Tibial nerve (tissue), 4 donors: ENCODE measurements at regions not wholly inside any gene's neighbourhood (a gene's known extent, or its start where the extent isn't known, plus 50 kb on each side); places are given as distances from the start of the nearest gene placed in this dataset.

ENCODE experiments used
- DNase-seq, 2 donors: peaks; one replicate each; pipeline ENCODE4 v3.0.0-alpha.2; 2019; ENCODE audit warnings: low spot score in 2 of 2
- H3K27ac ChIP-seq, 4 donors: fragments of 200-600 bp; sonication (generic) in 3 of 4; one replicate each; pipeline ENCODE4 v1.5.1; 2017 to 2019; ENCODE audit warnings: mild to moderate bottlenecking in 1 of 4
- H3K27me3 ChIP-seq, 2 donors: fragments of 200-600 bp; sonication (generic) in 1 of 2; one replicate each; pipeline versions ENCODE4 v1.5.1 to v1.6.0; 2017 to 2019
- H3K36me3 ChIP-seq, 3 donors: fragments of 200-600 bp; sonication (generic); one replicate each; pipeline ENCODE4 v1.5.1; 2018 to 2019
- H3K4me1 ChIP-seq, 4 donors: fragments of 200-600 bp; sonication (generic) in 3 of 4; one replicate each; pipeline ENCODE4 v1.5.1; 2017 to 2019
- H3K4me3 ChIP-seq, 4 donors: fragments of 200-600 bp; sonication (generic) in 3 of 4; one replicate each; pipeline ENCODE4 v1.5.1; 2017 to 2019; ENCODE audit warnings: mild to moderate bottlenecking in 1 of 4, moderate library complexity in 1 of 4
- H3K9me3 ChIP-seq, 4 donors: fragments of 200-600 bp; sonication (generic) in 3 of 4; one replicate each; pipeline ENCODE4 v1.5.1; 2017 to 2019
- EP300 ChIP-seq, 2 donors: sonication (generic); formaldehyde crosslinking; IDR thresholded peaks; one replicate each; pipeline ENCODE4 v1.6.1; 2017; ENCODE audit warnings: antibody characterized with exemption in 2 of 2, mild to moderate bottlenecking in 1 of 2
- POLR2A ChIP-seq, 2 donors: fragments of 450-650 bp; IDR thresholded peaks; one replicate each; pipeline ENCODE4 v1.6.1; 2017; ENCODE audit warnings: antibody characterized with exemption in 2 of 2, mild to moderate bottlenecking in 2 of 2, moderate library complexity in 2 of 2
- WGBS, 2 donors: methylation state at CpG; one replicate each; pipeline ENCODE4 v1.1.5; 2018; 5-methylcytosine and 5-hydroxymethylcytosine counted together
- TF ChIP-seq, protein P1 (sequence below), 5 experiments: fragments of 200-600 bp in 3 of 5; fragments of 450-650 bp in 2 of 5; sonication (generic) in 3 of 5; IDR thresholded peaks; one replicate each; pipeline ENCODE4 v1.5.1; 2016 to 2019; ENCODE audit warnings: antibody characterized with exemption in 5 of 5, mild to moderate bottlenecking in 3 of 5, moderate library complexity in 2 of 5

DNA sequence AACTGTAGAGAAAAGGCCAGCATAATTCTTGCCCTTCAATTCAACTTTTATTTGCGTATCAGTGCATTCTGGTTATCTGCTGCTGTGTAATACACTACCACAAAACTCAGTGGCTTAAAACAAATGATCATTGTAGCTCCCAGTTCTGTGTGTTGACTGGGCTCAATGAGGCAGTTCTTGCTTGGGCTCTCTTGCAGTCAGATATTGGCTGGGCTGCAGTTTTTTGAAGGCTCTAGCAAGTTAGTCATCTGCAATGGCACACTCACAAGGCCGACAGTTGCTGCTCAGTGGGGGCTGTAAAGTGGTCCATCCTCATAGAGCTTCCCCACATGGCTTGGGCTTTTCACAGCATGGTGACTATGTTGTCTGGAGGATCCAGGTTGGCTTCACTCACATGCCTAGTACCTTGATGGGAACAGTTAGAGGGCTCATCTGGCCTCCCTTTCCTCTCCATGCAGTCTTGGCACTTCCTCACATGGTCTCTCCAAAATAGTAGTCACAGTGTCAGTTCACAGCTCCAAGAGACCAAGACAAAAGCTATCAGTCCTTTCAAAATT lies 110.6 kb upstream of the TNP1 start:
- Histone ChIP-seq H3K27ac (peak overlapping the region in 1 of 4 donors; percentile 2), H3K4me3 (no peak overlapping the region), H3K4me1 (peaks cover 0 to 21% (median 0%) of the 10 kb centered on the region in 4 donors), H3K9me3 (no peaks in the 10 kb centered on the region), H3K27me3 (no peaks in the 10 kb centered on the region), H3K36me3 (no peaks in the 10 kb centered on the region)
- TF ChIP-seq, protein P1, sequence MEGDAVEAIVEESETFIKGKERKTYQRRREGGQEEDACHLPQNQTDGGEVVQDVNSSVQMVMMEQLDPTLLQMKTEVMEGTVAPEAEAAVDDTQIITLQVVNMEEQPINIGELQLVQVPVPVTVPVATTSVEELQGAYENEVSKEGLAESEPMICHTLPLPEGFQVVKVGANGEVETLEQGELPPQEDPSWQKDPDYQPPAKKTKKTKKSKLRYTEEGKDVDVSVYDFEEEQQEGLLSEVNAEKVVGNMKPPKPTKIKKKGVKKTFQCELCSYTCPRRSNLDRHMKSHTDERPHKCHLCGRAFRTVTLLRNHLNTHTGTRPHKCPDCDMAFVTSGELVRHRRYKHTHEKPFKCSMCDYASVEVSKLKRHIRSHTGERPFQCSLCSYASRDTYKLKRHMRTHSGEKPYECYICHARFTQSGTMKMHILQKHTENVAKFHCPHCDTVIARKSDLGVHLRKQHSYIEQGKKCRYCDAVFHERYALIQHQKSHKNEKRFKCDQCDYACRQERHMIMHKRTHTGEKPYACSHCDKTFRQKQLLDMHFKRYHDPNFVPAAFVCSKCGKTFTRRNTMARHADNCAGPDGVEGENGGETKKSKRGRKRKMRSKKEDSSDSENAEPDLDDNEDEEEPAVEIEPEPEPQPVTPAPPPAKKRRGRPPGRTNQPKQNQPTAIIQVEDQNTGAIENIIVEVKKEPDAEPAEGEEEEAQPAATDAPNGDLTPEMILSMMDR (IDR thresholded peaks at IDR 0.05), result no peak
- no peak for TF ChIP-seq EP300 (IDR thresholded peaks at IDR 0.05)
- TF ChIP-seq POLR2A (IDR thresholded peaks at IDR 0.05), result no peak
- no peak for DNase-seq
- 37 to 63% methylated on average over 2 of the region's 2 CpGs for WGBS, 2 donors

DNA sequence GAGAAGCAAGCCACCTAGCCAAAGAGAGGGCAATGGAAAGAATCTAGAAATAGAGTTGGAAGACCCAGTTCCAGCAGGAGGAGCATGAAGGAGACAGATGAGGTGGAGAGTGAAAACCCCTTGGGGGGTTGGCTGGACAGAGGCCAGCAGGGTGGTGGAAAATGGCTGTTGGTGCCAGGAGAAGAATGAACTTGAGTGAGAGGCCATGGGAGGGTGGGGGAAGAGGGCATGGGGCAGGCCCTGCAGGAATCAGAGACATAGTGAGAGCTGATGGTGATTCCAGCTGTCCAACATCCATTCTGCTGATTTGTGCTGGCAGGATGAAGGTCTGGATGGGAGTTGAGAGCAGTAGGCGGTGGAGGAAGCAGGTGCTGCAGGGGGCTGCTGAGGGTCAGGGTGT lies 108.0 kb upstream of the TNP1 start:
- Histone ChIP-seq H3K27ac (no peak overlapping the region), H3K9me3 (no peaks in the 10 kb centered on the region), H3K4me3 (no peak overlapping the region), H3K4me1 (peaks cover 0 to 21% (median 0%) of the 10 kb centered on the region in 4 donors), H3K36me3 (no peaks in the 10 kb centered on the region), H3K27me3 (no peaks in the 10 kb centered on the region)
- no peak for DNase-seq
- TF ChIP-seq, protein P1 (IDR thresholded peaks at IDR 0.05), result no peak
- TF ChIP-seq POLR2A (IDR thresholded peaks at IDR 0.05), result no peak
- no peak for TF ChIP-seq EP300 (IDR thresholded peaks at IDR 0.05)
- WGBS, 2 donors, result 85 to 90% methylated on average over 1 of the region's 1 CpG

DNA sequence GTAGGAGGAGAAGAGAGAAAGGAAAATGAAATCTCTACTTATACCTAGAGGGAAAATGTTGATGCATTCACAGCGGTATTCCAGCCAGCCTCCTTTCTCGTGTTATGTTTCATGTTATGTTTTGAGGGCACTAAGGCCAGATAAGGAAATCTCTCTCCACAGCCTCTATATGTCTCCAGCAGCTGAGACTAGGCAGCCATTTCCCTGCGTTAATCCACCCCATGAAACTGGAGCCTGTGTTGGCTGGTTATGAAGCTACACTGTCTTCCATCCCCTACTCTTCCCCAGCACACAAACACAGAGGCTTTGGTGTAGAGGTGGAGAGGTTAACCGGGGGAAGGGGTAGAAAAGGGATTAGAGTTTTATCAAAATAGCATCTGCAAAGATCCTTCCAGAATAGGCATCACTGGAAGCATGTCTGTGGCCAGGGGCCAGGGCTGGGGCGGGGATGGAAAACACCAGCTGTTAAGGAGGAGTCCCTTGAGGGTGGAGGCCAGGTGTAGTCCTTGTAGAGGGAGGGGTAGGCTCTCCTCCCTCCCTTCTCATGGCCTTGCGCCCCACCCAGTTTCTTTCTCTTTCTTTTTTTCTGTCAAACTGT lies 100.9 kb upstream of the TNP1 start:
- 66 to 74% methylated on average over 6 of the region's 6 CpGs for WGBS, 2 donors
- no peak overlapping the region for H3K4me3 ChIP-seq
- no peak for TF ChIP-seq POLR2A (IDR thresholded peaks at IDR 0.05)
- no peak for TF ChIP-seq EP300 (IDR thresholded peaks at IDR 0.05)
- TF ChIP-seq, protein P1 (IDR thresholded peaks at IDR 0.05), result no peak

DNA sequence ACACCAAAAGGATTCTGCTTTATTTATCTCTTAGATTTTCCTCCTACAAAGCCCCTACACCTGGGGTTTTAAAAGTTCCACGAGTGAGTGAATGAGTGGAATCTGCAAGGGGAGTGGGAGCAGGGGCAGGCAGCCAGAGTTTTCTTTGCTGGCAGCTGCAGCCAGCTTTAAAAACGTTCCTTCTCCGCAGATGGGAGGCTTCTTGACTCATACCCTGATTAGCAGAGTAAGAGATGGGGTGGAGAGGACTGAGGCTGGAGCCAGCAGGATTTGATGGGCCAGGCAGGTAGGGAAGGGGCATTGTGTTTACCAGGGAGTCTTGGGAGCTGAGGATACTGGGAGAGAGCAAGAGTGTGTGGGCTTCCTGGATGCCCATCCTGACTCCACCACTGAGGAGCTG lies 99.6 kb upstream of the TNP1 start:
- H3K27me3 ChIP-seq, result no peaks in the 10 kb centered on the region
- DNase-seq, result no peak
- no peaks in the 10 kb centered on the region for H3K4me1 ChIP-seq
- TF ChIP-seq POLR2A (IDR thresholded peaks at IDR 0.05) (no peak), EP300 (IDR thresholded peaks at IDR 0.05) (no peak)
- TF ChIP-seq, protein P1 (IDR thresholded peaks at IDR 0.05), result no peak
- no peak overlapping the region for H3K27ac ChIP-seq
- H3K9me3 ChIP-seq, result peaks cover 0 to 9% (median 0%) of the 10 kb centered on the region in 4 donors
- WGBS, 2 donors, result 24 to 54% methylated on average over 3 of the region's 3 CpGs
- H3K4me3 ChIP-seq, result no peak overlapping the region
- no peaks in the 10 kb centered on the region for H3K36me3 ChIP-seq

More for the DNA sequence above, 100.9 kb upstream of the TNP1 start:
- Histone ChIP-seq H3K27ac (no peak overlapping the region), H3K9me3 (no peaks in the 10 kb centered on the region), H3K4me1 (no peaks in the 10 kb centered on the region), H3K27me3 (no peaks in the 10 kb centered on the region), H3K36me3 (no peaks in the 10 kb centered on the region)
- no peak for DNase-seq

DNA sequence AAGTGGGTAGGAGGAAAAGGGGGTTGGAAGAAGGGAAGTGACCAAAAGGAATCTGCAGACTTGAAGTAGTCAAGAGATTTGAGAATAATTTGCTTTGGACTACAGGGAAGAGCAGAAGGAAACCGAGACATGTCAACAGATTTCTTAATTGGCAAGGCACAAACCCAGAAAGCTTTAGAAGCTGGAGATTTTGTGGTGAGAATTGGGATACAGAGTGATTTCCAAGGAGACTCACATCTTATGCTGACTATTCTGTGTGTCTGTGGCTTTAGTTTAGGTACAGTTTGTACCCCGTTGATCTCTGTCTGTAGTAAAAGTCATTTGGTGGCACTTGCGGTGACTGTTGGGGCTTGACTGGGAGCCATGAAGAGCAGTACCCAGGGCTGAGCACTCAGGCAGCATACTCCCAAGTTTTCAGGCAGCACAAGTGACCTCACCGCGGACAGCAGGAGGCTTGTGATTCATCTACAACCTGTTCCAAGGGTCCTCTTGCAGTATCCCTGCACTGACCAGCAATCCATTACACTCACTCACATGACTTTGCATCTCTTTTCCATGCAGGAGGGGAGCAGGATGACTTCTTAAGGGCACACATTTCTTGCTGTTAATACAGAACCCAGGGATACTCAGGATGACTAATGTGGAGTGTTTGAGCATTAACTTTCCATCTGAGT lies 97.1 kb upstream of the TNP1 start:
- no peaks in the 10 kb centered on the region for H3K4me1 ChIP-seq
- H3K9me3 ChIP-seq, result peaks cover 0 to 30% (median 0%) of the 10 kb centered on the region in 4 donors
- H3K4me3 ChIP-seq, result no peak overlapping the region
- DNase-seq, result no peak
- H3K27ac ChIP-seq, result no peak overlapping the region
- H3K36me3 ChIP-seq, result no peaks in the 10 kb centered on the region
- WGBS, 2 donors, result 89 to 92% methylated on average over 5 of the region's 5 CpGs
- TF ChIP-seq, protein P1 (IDR thresholded peaks at IDR 0.05), result no peak
- no peaks in the 10 kb centered on the region for H3K27me3 ChIP-seq
